NCI-H2196 treated with DMSO at 0.1 percent for 48 hours (cell line): ENCODE measurements at regions not wholly inside any gene's neighbourhood (a gene's known extent, or its start where the extent isn't known, plus 50 kb on each side); places are given as distances from the start of the nearest gene placed in this dataset.
A peak's percentile ranks its signal among the peaks of the same experiment; 100 is the strongest.

Experiments
- DNase-seq: peaks from one replicate; lab custom pipeline; 2025; ENCODE audit not compliant: unreplicated experiment; lab: John Stamatoyannopoulos, UW

- no peak for DNase-seq
Measured at GRCh38 chr2:18384242-18384641, 176.2 kb downstream of the RDH14 start.

DNA sequence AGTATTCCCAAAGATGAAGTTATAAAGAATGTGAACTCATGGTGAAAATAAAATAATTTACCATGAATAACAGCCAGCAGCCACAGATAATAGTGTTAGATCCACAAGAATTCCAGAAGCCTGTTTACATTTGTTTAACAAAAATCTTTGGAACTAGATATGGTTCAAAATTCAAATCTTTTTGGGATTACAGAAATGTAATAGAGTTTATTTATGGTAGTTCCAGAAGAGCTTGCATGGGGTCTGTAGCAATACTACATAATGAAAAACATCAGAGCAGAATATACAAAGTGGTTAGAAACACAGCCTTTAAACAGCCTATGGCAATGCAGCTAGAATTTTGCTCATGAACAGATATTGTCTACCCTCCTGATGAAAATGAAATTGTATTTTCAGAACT lies 179.1 kb downstream of the RDH14 start:
- no peak for DNase-seq

- DNase-seq: no peak
Measured at GRCh38 chr2:18380321-18380720, 180.1 kb downstream of the RDH14 start.

DNA sequence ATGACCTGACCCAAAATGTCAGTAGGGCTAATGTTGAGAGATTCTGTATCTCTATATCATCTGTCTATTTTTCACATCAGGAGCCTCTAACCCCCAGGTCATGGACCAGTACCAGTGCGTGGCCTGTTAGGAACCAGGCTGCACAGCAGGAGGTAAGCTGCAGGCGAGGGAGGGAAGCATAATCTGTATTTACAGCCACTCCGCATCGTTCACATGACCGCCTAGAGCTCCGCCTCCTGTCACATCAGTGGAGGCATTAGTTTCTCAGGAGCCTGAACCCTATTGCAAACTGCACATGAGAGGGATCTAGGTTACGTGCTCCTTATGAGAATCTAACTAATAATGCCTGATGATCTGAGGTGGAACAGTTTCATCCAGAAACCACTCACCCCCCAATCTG lies 180.6 kb downstream of the RDH14 start:
- no peak for DNase-seq

DNA sequence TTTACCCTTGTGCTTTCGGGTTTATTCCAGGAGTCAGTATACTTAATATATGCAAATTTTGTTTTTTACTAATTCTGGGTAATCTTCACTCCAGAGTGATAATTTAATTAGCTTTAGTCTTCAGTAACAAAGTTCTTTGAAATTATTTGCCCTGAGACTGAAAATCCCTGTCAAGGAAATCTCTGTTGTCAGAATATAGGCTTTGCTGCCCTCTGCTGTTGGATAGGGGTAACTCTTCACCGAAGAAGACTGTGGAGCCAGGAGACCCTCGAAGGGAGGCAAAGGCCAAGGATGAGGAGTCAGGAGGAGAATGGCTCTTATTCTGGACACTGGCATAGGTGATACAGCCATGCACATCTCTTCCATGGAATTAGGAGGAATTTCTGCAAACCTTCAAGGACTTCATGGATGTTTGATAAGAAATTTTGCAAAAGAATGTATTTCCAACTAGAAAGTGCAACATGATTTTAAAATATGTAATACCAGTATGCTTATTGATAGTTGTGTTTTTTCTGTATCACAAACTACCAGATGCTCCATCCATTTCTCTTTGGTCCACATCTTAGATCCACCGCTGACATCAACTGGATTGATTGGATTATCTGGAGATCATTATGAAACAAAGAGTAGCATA lies 182.3 kb downstream of the RDH14 start:
- DNase-seq: peak; percentile 27

- DNase-seq: no peak
Measured at GRCh38 chr2:18376936-18377335, 183.5 kb downstream of the RDH14 start.

- DNase-seq: no peak
Measured at GRCh38 chr2:18373664-18374063, 186.8 kb downstream of the RDH14 start.

DNA sequence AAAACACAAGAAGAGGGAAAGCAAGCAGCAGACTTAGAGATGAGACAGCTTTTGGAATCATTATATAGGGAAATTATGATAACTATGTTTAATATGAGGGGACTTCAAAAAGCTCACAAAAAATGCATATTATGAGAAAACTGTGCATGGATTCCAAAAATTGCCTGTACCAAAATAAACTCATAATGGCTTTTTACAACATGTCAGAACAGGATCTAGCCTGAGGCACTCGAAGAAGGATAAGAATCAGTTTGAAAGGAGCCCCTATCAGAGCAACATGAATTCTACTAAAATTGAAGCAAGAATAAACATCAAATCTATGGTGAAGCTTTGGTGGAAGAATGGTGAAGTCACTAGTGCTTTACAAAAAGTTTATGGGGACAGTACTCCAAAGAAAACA lies 187.4 kb downstream of the RDH14 start:
- DNase-seq: no peak

- DNase-seq: no peak
Measured at GRCh38 chr2:18372641-18373040, 187.8 kb downstream of the RDH14 start.

DNA sequence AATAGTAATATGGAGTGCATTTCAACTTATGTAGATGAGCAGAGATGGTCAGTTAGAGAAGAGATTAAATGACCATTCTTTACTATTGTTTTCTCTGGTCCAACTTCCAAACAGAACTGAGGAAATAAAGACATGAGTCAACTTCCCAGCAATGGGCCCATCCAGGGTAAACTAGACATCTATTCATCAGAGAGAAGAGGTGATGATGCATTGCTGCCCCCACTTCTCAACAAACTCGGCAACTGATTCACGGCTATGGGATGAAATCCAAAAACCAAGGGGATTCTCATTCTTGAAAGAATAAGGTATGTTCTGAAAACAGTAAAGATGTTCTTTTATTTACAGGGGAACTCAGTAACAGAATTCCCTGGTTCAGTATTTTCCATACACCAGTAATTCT lies 190.7 kb downstream of the RDH14 start:
- no peak for DNase-seq

DNA sequence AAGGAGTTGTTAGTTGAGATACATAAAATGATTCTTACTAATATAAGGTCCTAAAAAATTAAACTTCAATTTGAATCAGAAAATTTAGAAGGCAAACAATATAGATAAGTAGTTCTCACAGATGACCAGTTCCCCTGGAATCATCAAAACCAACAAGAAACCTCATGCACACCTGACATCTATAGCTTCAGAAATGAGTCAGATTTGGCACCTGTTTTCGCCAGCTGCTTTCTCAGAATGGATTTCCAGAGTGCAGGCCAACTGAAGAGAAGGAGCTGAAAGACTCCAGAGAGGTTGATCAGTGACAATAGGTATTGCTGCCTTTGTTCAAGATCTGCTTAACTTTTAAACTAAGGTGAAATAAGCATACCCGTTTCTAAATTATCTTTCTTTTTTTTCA lies 192.4 kb downstream of the RDH14 start:
- no peak for DNase-seq

DNA sequence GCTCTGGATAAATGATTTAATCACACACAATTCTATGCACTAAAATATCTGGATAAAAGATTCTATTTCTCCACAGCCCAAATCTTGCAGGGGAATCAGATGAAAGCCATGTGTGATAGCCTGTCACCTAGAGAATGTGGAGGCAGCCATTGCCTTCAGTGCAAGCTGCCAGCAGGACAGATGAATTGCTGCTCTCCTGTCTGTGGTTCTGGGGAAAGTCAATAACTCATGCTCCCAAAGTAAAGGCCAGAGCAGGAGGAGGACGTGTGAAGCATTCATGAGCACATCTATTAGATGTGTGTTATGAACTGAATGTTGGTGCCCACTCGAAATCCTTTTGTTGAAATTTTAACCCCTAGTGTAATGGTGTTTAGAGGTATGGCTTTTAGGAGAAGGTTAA lies 195.1 kb downstream of the RDH14 start:
- DNase-seq: no peak

GRCh38 chr2:18363348-18363747 lies 197.1 kb downstream of the RDH14 start:
- DNase-seq: no peak

- DNase-seq: no peak
Measured at GRCh38 chr2:18362696-18363095, 197.8 kb downstream of the RDH14 start.

GRCh38 chr2:18357537-18357936 lies 202.9 kb downstream of the RDH14 start:
- no peak for DNase-seq

DNA sequence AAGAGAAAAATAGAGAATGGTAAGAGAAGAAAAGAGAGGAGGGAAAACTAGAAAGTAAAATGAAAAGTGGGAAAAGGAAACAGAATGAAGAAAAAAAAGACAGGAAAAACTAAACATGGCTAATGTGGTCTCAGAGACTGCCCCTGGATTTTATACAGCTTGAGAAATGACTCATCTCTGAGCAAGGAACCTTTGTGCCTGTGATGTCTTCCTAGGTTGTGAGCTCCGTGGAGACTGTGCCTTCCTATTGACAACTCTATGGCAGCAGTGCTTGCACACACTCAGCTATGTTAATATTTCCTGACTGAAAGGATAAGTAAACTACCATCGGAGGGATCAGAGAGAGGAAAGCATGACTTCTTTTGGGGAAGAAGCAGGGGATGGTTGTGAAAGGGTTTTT lies 203.8 kb downstream of the RDH14 start:
- no peak for DNase-seq

- no peak for DNase-seq
Measured at GRCh38 chr2:18349421-18349820, 211.0 kb downstream of the RDH14 start.

DNA sequence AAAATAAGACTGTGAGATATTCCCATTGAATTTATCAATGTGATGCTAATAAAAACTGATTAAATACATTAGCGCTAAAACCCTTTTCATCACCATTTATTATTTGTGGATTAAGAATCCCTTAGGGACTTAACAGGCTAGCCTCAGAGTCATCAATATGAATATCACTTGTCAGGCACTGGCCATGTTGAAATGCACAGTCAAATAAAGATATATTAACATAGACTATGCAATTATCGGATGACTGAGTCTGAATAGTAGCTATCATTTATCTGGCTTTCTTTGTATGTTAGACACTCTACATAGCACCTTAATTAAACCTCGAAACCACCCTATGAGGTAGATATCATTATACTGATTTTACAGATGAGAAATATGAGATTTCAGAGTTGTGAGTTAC lies 213.6 kb downstream of the RDH14 start:
- DNase-seq: no peak

GRCh38 chr2:18346344-18346743 lies 214.1 kb downstream of the RDH14 start:
- peak; percentile 23 for DNase-seq

DNA sequence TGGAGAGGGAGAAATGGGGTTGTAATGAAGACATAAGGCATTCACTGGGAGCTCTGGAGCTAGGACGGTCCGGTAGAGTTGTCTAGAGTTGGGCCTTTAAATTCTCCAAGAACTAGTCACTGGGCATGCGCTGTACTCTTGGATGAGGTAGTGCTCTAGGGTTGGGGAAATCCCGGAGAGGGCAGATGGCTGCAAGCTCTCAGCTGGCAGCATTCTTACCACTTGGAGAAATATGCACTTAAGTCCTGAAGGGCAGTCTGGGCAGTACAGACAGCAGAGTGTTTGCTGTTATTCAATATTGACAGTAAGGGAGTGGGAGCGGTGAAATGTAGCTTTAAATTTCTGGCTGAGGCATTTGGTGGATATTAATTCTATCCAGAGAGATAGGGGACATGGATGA lies 214.6 kb downstream of the RDH14 start:
- peak; percentile 73 for DNase-seq

GRCh38 chr2:18342901-18343300 lies 217.6 kb downstream of the RDH14 start:
- no peak for DNase-seq

DNA sequence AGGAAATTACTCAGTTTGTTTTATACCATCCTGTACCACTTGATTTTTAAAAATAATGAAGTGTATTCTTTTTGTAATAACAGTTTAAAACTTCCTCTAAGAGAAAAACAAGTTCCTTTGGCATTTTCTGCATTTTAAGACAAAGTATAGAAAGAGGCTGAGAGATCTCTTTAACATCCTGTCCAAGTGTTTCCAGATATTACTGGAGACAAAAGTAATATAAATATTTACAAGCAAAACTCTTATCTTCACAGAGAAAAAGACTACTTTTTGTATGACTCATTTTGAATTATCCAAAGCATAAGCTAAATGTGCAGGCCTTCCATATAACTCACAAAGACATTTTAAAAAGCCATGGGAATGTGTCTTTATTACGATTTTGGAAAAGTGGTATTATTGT lies 221.1 kb downstream of the RDH14 start:
- no peak for DNase-seq

DNA sequence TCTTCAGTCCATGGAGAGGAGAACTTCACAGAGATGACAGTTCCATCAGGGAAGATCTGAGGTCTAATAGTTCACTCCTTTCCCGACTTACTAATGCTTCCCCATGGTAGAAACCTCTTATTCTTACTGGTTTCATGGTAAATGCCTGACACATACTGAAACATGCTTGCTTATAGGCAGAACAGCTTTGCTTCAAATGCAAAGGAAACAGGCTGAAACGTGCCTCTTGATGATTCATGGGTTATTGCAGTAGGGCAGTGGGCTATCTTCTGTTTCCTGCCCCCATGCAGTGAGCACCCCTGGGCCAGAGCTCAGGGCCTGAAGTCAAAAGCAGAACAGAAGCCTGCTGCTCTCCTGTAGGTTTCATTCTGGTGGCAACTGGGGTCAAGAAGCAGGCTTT lies 223.5 kb downstream of the RDH14 start:
- no peak for DNase-seq

GRCh38 chr2:18332477-18332876 lies 228.0 kb downstream of the RDH14 start:
- no peak for DNase-seq
